H1 (cell line): ENCODE measurements at regions not wholly inside any gene's neighbourhood (a gene's known extent, or its start where the extent isn't known, plus 50 kb on each side); places are given as distances from the start of the nearest gene placed in this dataset.

Experiments
- CTCF ChIA-PET: fragments of 300-600 bp; sonication (Branson Sonifier 250); formaldehyde crosslinking; loops from one replicate; lab custom pipeline; 2021; ENCODE audit not compliant: partially characterized antibody; lab: Charles Lee
- POLR2A ChIA-PET: fragments of 300-600 bp; sonication (Branson Sonifier 250); formaldehyde crosslinking; loops from one replicate; lab custom pipeline; 2021; ENCODE audit warnings: inconsistent platforms; ENCODE audit not compliant: partially characterized antibody; lab: Charles Lee
- DNase-seq, 2 experiments: peaks; one replicate each; pipeline versions ENCODE4 v3.0.0 to v3.0.0-alpha.2; 2010 to 2022; ENCODE audit warnings: low spot score in 2 of 2, low read depth in 1 of 2, mixed read lengths in 1 of 2
- FAIRE-seq: peaks from 2 replicates; lab custom pipeline; 2011; peaks lifted over from hg19 to GRCh38; lab: Jason Lieb, UNC
- H2AFZ ChIP-seq: 2 replicates; pipeline ENCODE4 v1.8.1; 2012; ENCODE audit warnings: low read length, inconsistent platforms
- H2AK5ac ChIP-seq: 2 replicates; pipeline ENCODE4 v1.6.1; 2013; ENCODE audit warnings: low read depth, low read length
- H2BK120ac ChIP-seq: replicated peaks from 2 replicates; pipeline ENCODE3; 2013; ENCODE audit warnings: low read depth, low read length, inconsistent platforms
- H2BK12ac ChIP-seq: 2 replicates; pipeline ENCODE4 v1.6.1; 2013; ENCODE audit warnings: low read depth, low read length
- H2BK15ac ChIP-seq: 2 replicates; pipeline ENCODE4 v1.6.1; 2013; ENCODE audit warnings: low read length
- H2BK20ac ChIP-seq: 2 replicates; pipeline ENCODE4 v1.6.1; 2013; ENCODE audit warnings: low read length
- H2BK5ac ChIP-seq: 2 replicates; pipeline ENCODE4 v1.6.1; 2013; ENCODE audit warnings: low read depth, low read length
- H3K14ac ChIP-seq: 2 replicates; pipeline ENCODE4 v1.6.1; 2013; ENCODE audit warnings: inconsistent platforms; ENCODE audit not compliant: insufficient read length
- H3K18ac ChIP-seq: 2 replicates; pipeline ENCODE4 v1.6.1; 2013; ENCODE audit warnings: low read length; ENCODE audit errors: extremely low read depth
- H3K23ac ChIP-seq: 2 replicates; pipeline ENCODE4 v1.6.1; 2013; ENCODE audit warnings: inconsistent platforms; ENCODE audit not compliant: insufficient read length
- H3K23me2 ChIP-seq: 2 replicates; pipeline ENCODE4 v1.6.1; 2013; ENCODE audit warnings: low read depth, low read length
- H3K27ac ChIP-seq: 2 replicates; pipeline ENCODE4 v1.6.1; 2011; ENCODE audit warnings: low read depth, low read length, inconsistent platforms
- H3K27me3 ChIP-seq, 4 experiments: replicated peaks in 1 of 4; 1 replicate in 1 of 4; 2 replicates in 3 of 4; pipeline versions ENCODE4 v1.6.1 to v1.8.1; 2011 to 2013; ENCODE audit warnings: low read length in 3 of 4, mild to moderate bottlenecking in 3 of 4, inconsistent platforms in 2 of 4, mixed read lengths in 2 of 4, moderate library complexity in 1 of 4; ENCODE audit not compliant: control insufficient read depth in 3 of 4, insufficient read depth in 3 of 4; ENCODE audit errors: extremely low read depth in 1 of 4
- H3K36me3 ChIP-seq, 4 experiments: 2 replicates each; pipeline versions ENCODE4 v1.6.1 to v1.8.1; 2011 to 2013; ENCODE audit warnings: mild to moderate bottlenecking in 4 of 4, low read length in 3 of 4, moderate library complexity in 2 of 4, control low read depth in 1 of 4, inconsistent platforms in 1 of 4; ENCODE audit not compliant: insufficient read depth in 4 of 4, control insufficient read depth in 2 of 4
- H3K4ac ChIP-seq: replicated peaks from 2 replicates; pipeline ENCODE3; 2013; ENCODE audit warnings: low read length, low read depth, mixed read lengths, inconsistent platforms; ENCODE audit not compliant: insufficient read length
- H3K4me1 ChIP-seq, 4 experiments: replicated peaks in 1 of 4; 1 replicate in 1 of 4; 2 replicates in 3 of 4; pipeline versions ENCODE4 v1.6.1 to v1.8.1; 2011 to 2013; ENCODE audit warnings: low read length in 3 of 4, inconsistent platforms in 2 of 4, mixed read lengths in 1 of 4; ENCODE audit not compliant: insufficient read depth in 4 of 4, control insufficient read depth in 3 of 4
- H3K4me2 ChIP-seq, 2 experiments: 2 replicates each; pipeline versions ENCODE4 v1.6.1 to v1.8.1; 2011 to 2013; ENCODE audit warnings: low read depth in 2 of 2, low read length in 2 of 2, control low read depth in 1 of 2, inconsistent platforms in 1 of 2, mild to moderate bottlenecking in 1 of 2; ENCODE audit not compliant: insufficient read depth in 1 of 2
- H3K4me3 ChIP-seq, 4 experiments: fragments of 200-600, 300-600 bp in 1 of 4; sonication (generic), shearing (Covaris generic), sonication (Bioruptor Twin) in 1 of 4; 2 replicates each; pipeline versions ENCODE4 v1.5.1 to v1.8.1; 2011 to 2016; ENCODE audit warnings: low read length in 4 of 4, low read depth in 3 of 4, control low read depth in 2 of 4, inconsistent platforms in 2 of 4, mild to moderate bottlenecking in 2 of 4, mixed read lengths in 1 of 4, moderate library complexity in 1 of 4; ENCODE audit not compliant: insufficient read depth in 2 of 4; ENCODE audit errors: extremely low read depth in 1 of 4
- H3K56ac ChIP-seq: replicated peaks from 2 replicates; pipeline ENCODE3; 2013; ENCODE audit warnings: low read depth, mild to moderate bottlenecking, mixed read lengths, low read length, inconsistent platforms; ENCODE audit not compliant: insufficient read length
- H3K79me1 ChIP-seq: 2 replicates; pipeline ENCODE4 v1.6.1; 2013; ENCODE audit warnings: low read depth, low read length, control low read depth
- H3K79me2 ChIP-seq, 2 experiments: 2 replicates each; pipeline versions ENCODE4 v1.6.1 to v1.8.1; 2012 to 2013; ENCODE audit warnings: low read length in 2 of 2, mild to moderate bottlenecking in 2 of 2, inconsistent platforms in 1 of 2; ENCODE audit not compliant: insufficient read depth in 2 of 2, control insufficient read depth in 1 of 2
- H3K9ac ChIP-seq, 4 experiments: replicated peaks in 1 of 4; 1 replicate in 1 of 4; 2 replicates in 3 of 4; pipeline versions ENCODE4 v1.6.1 to v1.8.1; 2011 to 2013; ENCODE audit warnings: low read depth in 3 of 4, low read length in 3 of 4, control low read depth in 2 of 4, mild to moderate bottlenecking in 2 of 4, moderate library complexity in 2 of 4, inconsistent platforms in 1 of 4; ENCODE audit errors: extremely low read depth in 1 of 4
- H3K9me3 ChIP-seq, 2 experiments: 2 replicates each; pipeline versions ENCODE4 v1.6.1 to v1.8.1; 2012 to 2013; ENCODE audit warnings: mild to moderate bottlenecking in 2 of 2, moderate library complexity in 2 of 2, control low read depth in 1 of 2, inconsistent platforms in 1 of 2, low read depth in 1 of 2, low read length in 1 of 2, mixed read lengths in 1 of 2; ENCODE audit not compliant: insufficient read depth in 2 of 2
- H4K20me1 ChIP-seq, 2 experiments: replicated peaks in 1 of 2; 2 replicates each; pipeline versions ENCODE3 to v1.8.1; 2011 to 2013; ENCODE audit warnings: inconsistent platforms in 2 of 2, low read length in 2 of 2, mild to moderate bottlenecking in 1 of 2; ENCODE audit not compliant: insufficient read depth in 2 of 2, control insufficient read depth in 1 of 2
- H4K5ac ChIP-seq: 2 replicates; pipeline ENCODE4 v1.6.1; 2013; ENCODE audit warnings: low read length, low read depth, mixed read lengths, inconsistent platforms; ENCODE audit not compliant: insufficient read length
- H4K8ac ChIP-seq: 2 replicates; pipeline ENCODE4 v1.8.0; 2013; ENCODE audit warnings: mild to moderate bottlenecking, moderate library complexity, low read length, inconsistent platforms; ENCODE audit not compliant: insufficient read depth; ENCODE audit errors: extremely low read depth
- H4K91ac ChIP-seq: replicated peaks from 2 replicates; pipeline ENCODE3; 2013; ENCODE audit warnings: low read length, mixed read lengths, inconsistent platforms; ENCODE audit not compliant: insufficient read length
- CBX5 ChIP-seq: fragments of 300-800, 300-1000 bp; sonication (generic); IDR thresholded peaks from 2 replicates; pipeline ENCODE4 v1.7.1; 2016; ENCODE audit warnings: antibody characterized with exemption, low read length, low read depth
- CTBP2 ChIP-seq: IDR thresholded peaks from 2 replicates; pipeline ENCODE4 v1.7.0; 2011; ENCODE audit warnings: borderline replicate concordance, mild to moderate bottlenecking, moderate library complexity, mixed read lengths, low read length; ENCODE audit not compliant: insufficient read depth, insufficient read length
- EP300 ChIP-seq, 2 experiments: IDR thresholded peaks; 1 replicate in 1 of 2; 2 replicates in 1 of 2; pipeline ENCODE4 v1.6.1; 2011 to 2012; ENCODE audit warnings: low read depth in 2 of 2, low read length in 2 of 2, mild to moderate bottlenecking in 2 of 2, borderline replicate concordance in 1 of 2, inconsistent platforms in 1 of 2, moderate library complexity in 1 of 2
- MAX ChIP-seq: IDR thresholded peaks from 2 replicates; pipeline ENCODE4 v1.6.1; 2012; ENCODE audit warnings: inconsistent platforms
- RFX5 ChIP-seq: IDR thresholded peaks from 2 replicates; pipeline ENCODE4 v1.6.1; 2011; ENCODE audit warnings: low read depth, low read length, improper control_type of control experiment, borderline replicate concordance
- RNF2 ChIP-seq: fragments of 200-900, 300-1000 bp; sonication (generic); IDR thresholded peaks from 2 replicates; pipeline ENCODE4 v1.7.1; 2016; ENCODE audit warnings: borderline replicate concordance, low read depth, mild to moderate bottlenecking, antibody characterized with exemption, low read length; ENCODE audit not compliant: poor library complexity, severe bottlenecking; ENCODE audit errors: missing control alignments
- SIN3A ChIP-seq, 2 experiments: IDR thresholded peaks in 1 of 2; conservative IDR thresholded peaks in 1 of 2; 2 replicates each; pipeline ENCODE4 v1.6.1; 2011 to 2012; ENCODE audit warnings: low read length in 2 of 2, improper control_type of control experiment in 1 of 2, low read depth in 1 of 2, mild to moderate bottlenecking in 1 of 2
- SIX5 ChIP-seq: IDR thresholded peaks from 2 replicates; pipeline ENCODE4 v1.6.1; 2011; ENCODE audit warnings: mild to moderate bottlenecking, low read depth, low read length
- SP2 ChIP-seq: IDR thresholded peaks from 2 replicates; pipeline ENCODE4 v1.6.1; 2012; ENCODE audit warnings: mild to moderate bottlenecking, low read length, inconsistent platforms
- TAF1 ChIP-seq: IDR thresholded peaks from 2 replicates; pipeline ENCODE4 v1.6.1; 2011; ENCODE audit warnings: mild to moderate bottlenecking, low read depth, low read length
- TBP ChIP-seq: IDR thresholded peaks from 2 replicates; pipeline ENCODE4 v1.6.1; 2011; ENCODE audit warnings: low read depth, low read length, improper control_type of control experiment
- whole genome bisulfite sequencing, 2 experiments: shearing (Covaris generic) in 1 of 2; methylation state at CpG; one replicate each; pipeline versions ENCODE4 v1.1.6 to v1.1.7; 2013 to 2015; ENCODE audit warnings: low lambda C conversion rate in 2 of 2, mixed read lengths in 2 of 2, inconsistent platforms in 1 of 2, low coverage in 1 of 2, missing lambda C conversion rate in 1 of 2; ENCODE audit not compliant: insufficient replicate concordance in 2 of 2, insufficient coverage in 1 of 2, insufficient read length in 1 of 2; ENCODE audit errors: extremely low coverage in 1 of 2, missing lambda C conversion rate in 1 of 2; 5-methylcytosine and 5-hydroxymethylcytosine counted together

GRCh38 chr10:17527514-17528146, 73.2 kb upstream of the ST8SIA6 start:
- Histone ChIP-seq H2BK15ac (no peak overlapping the region), H2BK12ac (no peak overlapping the region), H3K36me3 (no peaks in the 10 kb centered on the region), H3K9ac (no peak overlapping the region), H3K9me3 (no peaks in the 10 kb centered on the region), H3K56ac (no peak overlapping the region), H3K18ac (no peak overlapping the region), H4K5ac (no peak overlapping the region), H2BK20ac (peak overlapping the region; percentile 52; the same call in 1 of the 2 replicates), H4K8ac (no peak overlapping the region), H2BK5ac (peak overlapping the region; percentile 89; the same call in 1 of the 2 replicates), H2BK120ac (no peak overlapping the region), H3K4me3 (no peak overlapping the region), H3K4me2 (peak overlapping the region in 1 of 2 experiments; percentile 4; a peak in 1 of 4 replicates), H3K4me1 (no peaks in the 10 kb centered on the region), H3K79me2 (no peaks in the 10 kb centered on the region), H3K79me1 (no peaks in the 10 kb centered on the region), H3K23ac (no peak overlapping the region), H4K20me1 (no peaks in the 10 kb centered on the region), H3K27ac (no peak overlapping the region), H3K4ac (no peak overlapping the region), H3K23me2 (no peaks in the 10 kb centered on the region), H2AFZ (0 out of 2 replicates have a peak overlapping the region, but pooled peaks have one; percentile 21), H2AK5ac (no peak overlapping the region), H3K27me3 (no peaks in the 10 kb centered on the region), H4K91ac (no peak overlapping the region), H3K14ac (no peak overlapping the region)
- 86% methylated on average over 6 of the region's 6 CpGs; no CpG with 5 or more reads in 1 of the 2 experiments for WGBS, 2 experiments
- no peak for FAIRE-seq
- CTCF ChIA-PET = interaction anchor here (1.2 kb wide), 1 partner anchor 36 kb away, joined by 5 read pairs; no protein-coding TSS in a partner anchor
- POLR2A ChIA-PET = no interaction called here
- peak in 1 of 2 experiments; percentile 21 for DNase-seq
- TF ChIP-seq CTBP2 (no peak), RNF2 (no peak), RFX5 (no peak), SIX5 (no peak), TAF1 (no peak), SIN3A (conservative IDR thresholded peaks at IDR 0.05 in 1 of 2, IDR thresholded peaks at IDR 0.05 in 1 of 2; ENCODE audit: low read depth in 1 of 2, low read length in 2 of 2) (no peak), MAX (no peak), EP300 (IDR thresholded peaks at IDR 0.05; ENCODE audit: borderline replicate concordance in 1 of 2, low read depth in 2 of 2, low read length in 2 of 2) (no peak), TBP (no peak), CBX5 (no peak), SP2 (no peak)
